Activated CD4-positive, alpha-beta T cell treated with anti-CD3 and anti-CD28 coated beads, Interleukin-10, Interleukin-2, amounts not matched to agents 100 ng/mL and 50 ng/mL, durations not matched to agents 16 hours and 8 hours (primary cell): ENCODE measurements at regions not wholly inside any gene's neighbourhood (a gene's known extent, or its start where the extent isn't known, plus 50 kb on each side); places are given as distances from the start of the nearest gene placed in this dataset.

Experiments used
- DNase-seq: peaks from one replicate; pipeline ENCODE4 v3.0.0-alpha.2; 2020

DNA sequence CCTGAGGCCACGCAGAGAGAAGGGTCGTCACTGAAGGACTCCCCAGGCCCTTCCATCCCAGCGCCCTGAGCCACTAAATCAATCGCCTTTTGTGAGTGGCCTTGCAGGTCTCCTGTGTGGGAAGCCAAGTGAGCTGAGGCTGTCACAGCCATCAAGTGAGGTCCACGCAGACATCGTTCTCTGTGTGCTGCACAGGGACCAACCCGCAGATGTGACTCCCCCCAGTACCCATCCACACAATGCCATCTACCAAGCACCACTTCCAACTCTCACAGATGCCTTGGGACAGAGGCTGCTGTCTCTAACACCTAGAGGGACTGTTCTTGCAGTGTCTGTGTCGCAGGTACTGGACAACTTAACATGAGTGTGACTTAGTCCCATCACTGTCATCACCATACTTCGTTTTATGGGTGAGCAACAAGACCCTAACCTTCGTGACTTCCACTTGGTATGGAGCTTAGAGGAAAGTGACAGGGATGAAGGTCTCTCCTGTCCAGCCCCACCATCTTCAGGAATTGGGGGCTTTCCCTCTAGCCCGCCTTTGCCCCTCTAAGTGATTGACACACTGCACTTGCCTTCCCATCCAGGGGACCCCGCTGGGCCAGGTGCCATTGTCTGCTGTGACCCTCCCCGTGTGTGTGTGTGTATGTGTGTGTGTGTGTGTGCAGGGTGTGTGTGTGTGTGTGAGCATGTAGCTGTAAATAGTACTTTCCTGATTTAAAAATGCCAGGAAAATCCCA is 51.4 kb upstream of the TMEM72 start:
- no peak for DNase-seq

DNA sequence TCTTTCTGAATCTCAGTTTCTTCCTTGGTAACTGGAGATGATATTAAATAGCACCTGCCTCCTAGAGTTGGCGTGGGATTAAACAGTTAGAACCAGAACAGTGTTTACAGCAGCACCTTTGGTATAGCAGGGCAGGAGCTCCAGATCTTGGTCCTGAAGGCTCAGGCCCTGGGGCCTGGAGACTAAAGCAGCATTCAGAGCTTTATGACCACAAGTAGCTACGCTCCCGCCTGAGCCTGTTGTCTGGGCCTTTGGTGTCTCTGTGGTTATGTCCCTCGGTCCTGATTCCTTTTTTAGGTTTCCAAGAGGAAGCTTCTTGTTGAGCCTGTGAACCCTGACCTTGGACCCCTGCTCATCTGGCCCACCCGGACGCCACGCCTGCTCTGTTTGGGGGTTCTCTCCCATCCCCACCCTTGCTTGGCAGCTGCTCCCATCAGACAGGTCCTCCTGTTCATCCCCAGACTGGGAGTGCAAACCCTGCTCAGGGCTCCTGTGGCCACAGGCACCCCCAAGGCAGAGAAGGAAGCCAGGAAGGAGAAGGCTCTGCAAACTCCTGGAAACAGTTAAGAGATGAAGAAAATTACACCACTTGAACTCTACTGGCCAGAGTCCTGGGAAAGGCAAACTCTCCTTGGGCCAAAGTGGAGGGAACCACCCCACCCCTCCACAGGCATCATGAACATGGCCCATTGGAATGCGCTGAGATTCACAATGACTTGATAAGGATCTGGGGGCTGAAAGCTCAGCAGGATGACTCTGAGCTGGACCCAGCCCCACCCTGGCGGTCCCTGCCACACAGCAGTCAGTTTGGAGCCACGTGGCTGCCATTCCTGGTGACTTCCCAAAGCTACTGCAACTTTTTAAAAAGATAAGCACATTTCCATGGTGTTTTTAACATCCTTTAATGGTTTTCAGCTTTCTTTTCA is 50.1 kb upstream of the TMEM72 start:
- DNase-seq: no peak
